ENCODE measurements at regions not wholly inside any gene's neighbourhood (a gene's known extent, or its start where the extent isn't known, plus 50 kb on each side); places are given as distances from the start of the nearest gene placed in this dataset.

DNA sequence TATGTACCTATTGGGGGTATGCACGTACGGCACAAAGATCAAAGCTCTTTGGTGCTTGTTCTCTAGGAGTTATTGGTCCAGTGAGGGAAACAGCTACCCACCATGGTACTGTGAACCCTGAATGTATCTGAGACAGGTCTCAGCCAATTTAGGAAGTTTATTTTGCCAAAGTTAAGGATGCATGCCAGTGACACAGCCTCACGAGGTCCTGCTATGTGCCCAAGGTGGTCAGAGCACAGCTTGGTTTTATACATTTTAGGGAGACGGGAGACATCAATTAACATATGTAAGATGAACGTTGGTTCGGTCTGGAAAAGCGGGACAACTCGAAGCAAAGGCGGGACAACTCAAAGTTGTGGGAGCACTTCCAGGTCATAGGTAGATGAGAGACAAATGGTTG is 75.8 kb downstream of the SOWAHC start:
- Mint-ChIP-seq H3K9me3 (peaks cover 2% of the 10 kb centered on the region), H3K36me3 (no peaks in the 10 kb centered on the region), H3K4me3 (no peak overlapping the region), H3K27ac (no peak overlapping the region), H3K27me3 (ENCODE audit: insufficient read depth, low read depth) (peaks cover 7% of the 10 kb centered on the region), H3K4me1 (peaks cover 48% of the 10 kb centered on the region)
- H3K27ac ChIP-seq, result no peak overlapping the region
- no peaks in the 10 kb centered on the region for H3K79me2 ChIP-seq (ENCODE audit: low read depth)
- peaks cover 8% of the 10 kb centered on the region for H3K4me1 ChIP-seq
- H3K27me3 ChIP-seq, result no peaks in the 10 kb centered on the region
- no peaks in the 10 kb centered on the region for H3K36me3 ChIP-seq
- no peaks in the 10 kb centered on the region for H3K9me3 ChIP-seq (ENCODE audit: low read depth)
- H3K4me2 ChIP-seq, result no peak overlapping the region
- no peak overlapping the region for H2AFZ ChIP-seq (replicated peaks)
- H4K20me1 ChIP-seq (ENCODE audit: low read depth), result no peaks in the 10 kb centered on the region
- no peak overlapping the region for H3K9ac ChIP-seq
- TF ChIP-seq EZH2phosphoT487 (IDR thresholded peaks at IDR 0.05) (no peak), EZH2 (IDR thresholded peaks at IDR 0.05) (no peak)
- TF ChIP-seq, protein P1, sequence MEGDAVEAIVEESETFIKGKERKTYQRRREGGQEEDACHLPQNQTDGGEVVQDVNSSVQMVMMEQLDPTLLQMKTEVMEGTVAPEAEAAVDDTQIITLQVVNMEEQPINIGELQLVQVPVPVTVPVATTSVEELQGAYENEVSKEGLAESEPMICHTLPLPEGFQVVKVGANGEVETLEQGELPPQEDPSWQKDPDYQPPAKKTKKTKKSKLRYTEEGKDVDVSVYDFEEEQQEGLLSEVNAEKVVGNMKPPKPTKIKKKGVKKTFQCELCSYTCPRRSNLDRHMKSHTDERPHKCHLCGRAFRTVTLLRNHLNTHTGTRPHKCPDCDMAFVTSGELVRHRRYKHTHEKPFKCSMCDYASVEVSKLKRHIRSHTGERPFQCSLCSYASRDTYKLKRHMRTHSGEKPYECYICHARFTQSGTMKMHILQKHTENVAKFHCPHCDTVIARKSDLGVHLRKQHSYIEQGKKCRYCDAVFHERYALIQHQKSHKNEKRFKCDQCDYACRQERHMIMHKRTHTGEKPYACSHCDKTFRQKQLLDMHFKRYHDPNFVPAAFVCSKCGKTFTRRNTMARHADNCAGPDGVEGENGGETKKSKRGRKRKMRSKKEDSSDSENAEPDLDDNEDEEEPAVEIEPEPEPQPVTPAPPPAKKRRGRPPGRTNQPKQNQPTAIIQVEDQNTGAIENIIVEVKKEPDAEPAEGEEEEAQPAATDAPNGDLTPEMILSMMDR (IDR thresholded peaks at IDR 0.05), result no peak
- no peak for DNase-seq (ENCODE audit: low spot score)
- H3K4me3 ChIP-seq, result no peak overlapping the region
- H3F3A ChIP-seq (ENCODE audit: low read depth), result no peaks in the 10 kb centered on the region

DNA sequence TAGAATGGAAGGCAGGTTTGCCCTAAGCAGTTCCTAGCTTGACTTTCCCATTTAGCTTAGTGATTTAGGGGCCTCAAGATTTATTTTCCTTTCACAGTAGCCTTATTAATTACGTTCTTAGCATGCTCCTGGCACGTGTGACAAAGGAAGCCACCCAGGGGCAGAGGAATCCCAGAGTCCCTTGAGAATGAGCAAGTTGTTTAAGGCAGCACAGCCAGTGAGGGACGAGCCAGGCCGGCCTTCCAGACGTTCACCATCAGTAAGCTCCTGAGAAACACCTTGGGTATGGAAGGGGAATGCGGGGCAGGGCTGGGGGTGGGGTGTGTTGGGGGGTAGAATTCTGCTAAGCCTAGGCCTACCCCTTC is 76.3 kb downstream of the SOWAHC start:
- H3K4me1 ChIP-seq, result peaks cover 8% of the 10 kb centered on the region
- H3K27ac ChIP-seq, result no peak overlapping the region
- no peak for TF ChIP-seq EZH2phosphoT487 (IDR thresholded peaks at IDR 0.05)
- TF ChIP-seq, protein P1 (IDR thresholded peaks at IDR 0.05), result no peak
- TF ChIP-seq EZH2 (IDR thresholded peaks at IDR 0.05), result no peak
- Mint-ChIP-seq H3K4me3 (no peak overlapping the region), H3K4me1 (peaks cover 51% of the 10 kb centered on the region), H3K27ac (no peak overlapping the region), H3K36me3 (no peaks in the 10 kb centered on the region), H3K9me3 (peaks cover 4% of the 10 kb centered on the region), H3K27me3 (ENCODE audit: insufficient read depth, low read depth) (peaks cover 7% of the 10 kb centered on the region)
- no peaks in the 10 kb centered on the region for H4K20me1 ChIP-seq (ENCODE audit: low read depth)
- H3K36me3 ChIP-seq, result no peaks in the 10 kb centered on the region
- no peak for DNase-seq (ENCODE audit: low spot score)
- no peaks in the 10 kb centered on the region for H3K9me3 ChIP-seq (ENCODE audit: low read depth)
- no peaks in the 10 kb centered on the region for H3K79me2 ChIP-seq (ENCODE audit: low read depth)
- no peak overlapping the region for H2AFZ ChIP-seq (replicated peaks)
- no peak overlapping the region for H3K4me2 ChIP-seq
- H3K27me3 ChIP-seq, result no peaks in the 10 kb centered on the region
- H3K4me3 ChIP-seq, result no peak overlapping the region
- no peaks in the 10 kb centered on the region for H3F3A ChIP-seq (ENCODE audit: low read depth)
- H3K9ac ChIP-seq, result no peak overlapping the region

DNA sequence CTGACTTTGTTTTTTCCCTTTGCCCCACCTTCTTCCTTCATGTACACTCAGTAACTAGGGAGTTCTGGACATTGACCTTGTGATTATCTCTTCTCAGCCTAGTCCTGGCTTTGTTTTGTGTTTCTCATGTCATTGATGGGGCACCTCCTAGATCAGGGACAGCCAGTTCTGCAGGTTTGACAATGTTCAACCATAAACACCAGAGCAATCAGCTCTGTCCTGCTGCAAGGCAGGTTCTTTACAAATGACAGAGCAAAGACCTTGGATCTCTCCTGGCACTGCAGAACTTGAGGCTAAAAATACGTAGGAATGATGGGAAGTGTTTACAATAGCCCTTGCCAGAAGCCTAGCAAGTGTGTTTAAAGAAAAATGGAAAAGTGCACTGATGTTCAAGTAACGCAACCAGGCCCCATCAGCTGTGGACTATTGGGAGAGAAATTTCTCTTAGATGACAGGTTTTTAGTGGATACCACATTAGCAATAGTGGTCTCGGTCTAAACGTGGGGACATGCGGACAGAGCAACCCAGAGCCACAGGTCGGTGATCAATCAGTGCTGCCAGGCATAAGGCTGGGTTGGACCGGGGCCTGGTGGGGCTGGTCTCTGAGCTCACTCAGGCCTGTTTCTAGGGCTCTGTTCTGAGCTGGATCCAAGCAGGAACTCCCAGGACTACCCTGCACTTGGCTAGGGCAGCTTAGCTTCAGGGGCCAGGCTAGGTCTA is 76.8 kb downstream of the SOWAHC start:
- H3F3A ChIP-seq (ENCODE audit: low read depth), result no peaks in the 10 kb centered on the region
- no peak overlapping the region for H3K4me2 ChIP-seq
- H3K9ac ChIP-seq, result no peak overlapping the region
- H3K4me1 ChIP-seq, result peaks cover 8% of the 10 kb centered on the region
- no peak overlapping the region for H3K27ac ChIP-seq
- peaks cover 10% of the 10 kb centered on the region for H3K27me3 Mint-ChIP-seq (ENCODE audit: insufficient read depth, low read depth)
- H3K9me3 ChIP-seq (ENCODE audit: low read depth), result no peaks in the 10 kb centered on the region
- no peaks in the 10 kb centered on the region for H3K36me3 Mint-ChIP-seq
- DNase-seq (ENCODE audit: low spot score), result no peak
- no peaks in the 10 kb centered on the region for H4K20me1 ChIP-seq (ENCODE audit: low read depth)
- H3K27me3 ChIP-seq, result no peaks in the 10 kb centered on the region
- no peaks in the 10 kb centered on the region for H3K79me2 ChIP-seq (ENCODE audit: low read depth)
- peaks cover 48% of the 10 kb centered on the region for H3K4me1 Mint-ChIP-seq
- H3K4me3 Mint-ChIP-seq, result no peak overlapping the region
- H3K36me3 ChIP-seq, result no peaks in the 10 kb centered on the region
- H2AFZ ChIP-seq (replicated peaks), result no peak overlapping the region
- H3K27ac Mint-ChIP-seq, result no peak overlapping the region
- H3K4me3 ChIP-seq, result no peak overlapping the region
- H3K9me3 Mint-ChIP-seq, result peaks cover 5% of the 10 kb centered on the region
- TF ChIP-seq, protein P1 (IDR thresholded peaks at IDR 0.05), result no peak
- TF ChIP-seq EZH2 (IDR thresholded peaks at IDR 0.05), result no peak
- no peak for TF ChIP-seq EZH2phosphoT487 (IDR thresholded peaks at IDR 0.05)

Data from neural progenitor cell (in vitro differentiated cells).